Transverse colon (tissue), 4 donors: ENCODE measurements at regions not wholly inside any gene's neighbourhood (a gene's known extent, or its start where the extent isn't known, plus 50 kb on each side); places are given as distances from the start of the nearest gene placed in this dataset.

ENCODE experiments used
- DNase-seq: peaks from one replicate; pipeline ENCODE4 v3.0.0-alpha.2; 2019
- H3K27ac ChIP-seq, 4 donors: fragments of 200-600 bp; sonication (generic); 2 replicates each; pipeline ENCODE4 v1.5.1; 2016 to 2018; ENCODE audit warnings: inconsistent platforms in 4 of 4
- H3K27me3 ChIP-seq: fragments of 200-600 bp; sonication (generic); 2 replicates; pipeline ENCODE4 v1.5.1; 2017; ENCODE audit warnings: inconsistent platforms
- H3K36me3 ChIP-seq, 4 donors: fragments of 200-600 bp; sonication (generic); 2 replicates each; pipeline ENCODE4 v1.5.1; 2017 to 2019; ENCODE audit warnings: inconsistent platforms in 4 of 4
- H3K4me1 ChIP-seq, 4 donors: fragments of 200-600 bp; sonication (generic); 2 replicates each; pipeline ENCODE4 v1.5.1; 2017 to 2020; ENCODE audit warnings: inconsistent platforms in 4 of 4
- H3K4me3 ChIP-seq, 4 donors: fragments of 200-600 bp; sonication (generic); 1 replicate in 1 of 4; 2 replicates in 3 of 4; pipeline versions ENCODE4 v1.5.1 to v1.6.1; 2017 to 2019; ENCODE audit warnings: inconsistent platforms in 4 of 4
- H3K9me3 ChIP-seq, 2 donors: fragments of 200-600 bp; sonication (generic); 2 replicates each; pipeline ENCODE4 v1.5.1; 2017 to 2019; ENCODE audit warnings: inconsistent platforms in 2 of 2
- EP300 ChIP-seq: sonication (generic); formaldehyde crosslinking; IDR thresholded peaks from one replicate; pipeline ENCODE4 v1.6.1; 2017; ENCODE audit warnings: antibody characterized with exemption, low read depth
- POLR2A ChIP-seq: fragments of 450-650 bp; IDR thresholded peaks from one replicate; pipeline ENCODE4 v1.6.1; 2016; ENCODE audit warnings: antibody characterized with exemption, mild to moderate bottlenecking, moderate library complexity
- POLR2AphosphoS5 ChIP-seq, 3 donors: sonication (generic); formaldehyde crosslinking; IDR thresholded peaks; one replicate each; pipeline ENCODE4 v1.6.1; 2016; ENCODE audit warnings: antibody characterized with exemption in 3 of 3
- WGBS, 2 donors: methylation state at CpG; one replicate each; pipeline ENCODE4 v1.1.5; 2018; ENCODE audit warnings: low coverage in 1 of 2; 5-methylcytosine and 5-hydroxymethylcytosine counted together
- in situ Hi-C, 4 donors: fragments of 200-750 bp; cut with MboI; loops; one replicate each; pipeline versions ENCODE4 v1.15.0 to v1.15.1; 2017; ENCODE audit warnings: low sequenced_read_pairs in 3 of 4, low pct_ligation_motif_present in 1 of 4, low pct_unique_long_range_greater_than_20kb in 1 of 4
- intact Hi-C: fragments of 100-400 bp; cut with DNase I; formaldehyde crosslinking; loops from one replicate; pipeline ENCODE4 v1.15.1; 2023; ENCODE audit warnings: low total_unique reads
- TF ChIP-seq, protein P1 (sequence below), 5 experiments: fragments of 200-600 bp in 3 of 5; fragments of 450-650 bp in 2 of 5; sonication (generic) in 3 of 5; IDR thresholded peaks; 1 replicate in 2 of 5; 2 replicates in 3 of 5; pipeline ENCODE4 v1.5.1; 2016 to 2017; ENCODE audit warnings: antibody characterized with exemption in 5 of 5, inconsistent platforms in 3 of 5, mild to moderate bottlenecking in 2 of 5, moderate library complexity in 1 of 5

DNA sequence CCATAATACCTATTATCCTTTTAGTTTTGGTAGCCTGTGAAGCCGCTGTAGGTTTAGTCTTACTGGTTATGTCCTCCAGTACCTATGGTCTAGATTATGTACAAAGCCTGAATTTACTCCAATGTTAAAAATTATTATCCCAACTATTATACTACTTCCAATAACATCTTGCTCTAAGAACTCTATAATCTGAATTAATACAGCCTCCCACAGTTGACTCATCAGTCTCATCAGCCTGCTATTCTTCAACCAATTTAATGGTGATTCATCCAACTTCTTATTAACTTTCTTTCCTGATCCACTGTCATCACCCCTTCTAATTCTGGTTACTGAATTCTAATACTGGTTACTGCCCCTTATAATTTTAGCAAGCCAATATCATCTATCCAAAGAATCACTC is 370.3 kb upstream of the OPRM1 start:
- H3K36me3 ChIP-seq, result no peaks in the 10 kb centered on the region
- 60 to 98% methylated on average over 1 of the region's 1 CpG for WGBS, 2 donors
- intact Hi-C loops, result no loop called here

DNA sequence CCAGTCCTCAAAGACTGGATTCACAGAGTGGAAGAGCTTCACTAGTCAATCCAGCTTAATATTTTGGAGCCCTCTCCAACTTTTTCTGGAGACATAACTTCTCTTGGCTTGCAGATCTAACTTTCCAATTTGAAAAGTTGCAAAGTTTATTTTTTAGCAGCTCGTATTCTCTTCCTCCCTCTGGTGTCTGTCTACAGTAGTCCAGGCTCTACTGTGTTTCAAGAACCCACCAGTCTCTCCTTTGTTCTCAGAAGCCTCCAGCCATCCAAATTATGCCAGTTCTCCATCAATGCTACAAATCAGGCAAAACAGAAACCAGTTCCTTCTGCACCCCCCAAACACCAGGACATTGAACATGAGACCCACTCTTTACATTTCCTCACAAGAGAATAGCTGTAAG is 376.1 kb upstream of the OPRM1 start:
- in situ Hi-C loops (no loop called here), intact Hi-C loops (no loop called here)
- H3K4me3 ChIP-seq, result no peak overlapping the region
- H3K9me3 ChIP-seq, result no peaks in the 10 kb centered on the region
- DNase-seq, result no peak
- no peaks in the 10 kb centered on the region for H3K4me1 ChIP-seq
- 45 to 53% methylated on average over 1 of the region's 1 CpG for WGBS, 2 donors
- H3K27me3 ChIP-seq, result no peaks in the 10 kb centered on the region
- no peaks in the 10 kb centered on the region for H3K36me3 ChIP-seq
- H3K27ac ChIP-seq, result no peak overlapping the region
- TF ChIP-seq, protein P1, sequence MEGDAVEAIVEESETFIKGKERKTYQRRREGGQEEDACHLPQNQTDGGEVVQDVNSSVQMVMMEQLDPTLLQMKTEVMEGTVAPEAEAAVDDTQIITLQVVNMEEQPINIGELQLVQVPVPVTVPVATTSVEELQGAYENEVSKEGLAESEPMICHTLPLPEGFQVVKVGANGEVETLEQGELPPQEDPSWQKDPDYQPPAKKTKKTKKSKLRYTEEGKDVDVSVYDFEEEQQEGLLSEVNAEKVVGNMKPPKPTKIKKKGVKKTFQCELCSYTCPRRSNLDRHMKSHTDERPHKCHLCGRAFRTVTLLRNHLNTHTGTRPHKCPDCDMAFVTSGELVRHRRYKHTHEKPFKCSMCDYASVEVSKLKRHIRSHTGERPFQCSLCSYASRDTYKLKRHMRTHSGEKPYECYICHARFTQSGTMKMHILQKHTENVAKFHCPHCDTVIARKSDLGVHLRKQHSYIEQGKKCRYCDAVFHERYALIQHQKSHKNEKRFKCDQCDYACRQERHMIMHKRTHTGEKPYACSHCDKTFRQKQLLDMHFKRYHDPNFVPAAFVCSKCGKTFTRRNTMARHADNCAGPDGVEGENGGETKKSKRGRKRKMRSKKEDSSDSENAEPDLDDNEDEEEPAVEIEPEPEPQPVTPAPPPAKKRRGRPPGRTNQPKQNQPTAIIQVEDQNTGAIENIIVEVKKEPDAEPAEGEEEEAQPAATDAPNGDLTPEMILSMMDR (IDR thresholded peaks at IDR 0.05), result no peak
- no peak for TF ChIP-seq POLR2AphosphoS5 (IDR thresholded peaks at IDR 0.05)
- TF ChIP-seq EP300, result no peak
- no peak for TF ChIP-seq POLR2A

More for the DNA sequence above, 370.3 kb upstream of the OPRM1 start:
- Histone ChIP-seq H3K9me3 (no peaks in the 10 kb centered on the region), H3K4me3 (no peak overlapping the region), H3K27ac (no peak overlapping the region), H3K4me1 (no peaks in the 10 kb centered on the region), H3K27me3 (no peaks in the 10 kb centered on the region)
- no peak for DNase-seq
- in situ Hi-C loops, result no loop called here
- no peak for TF ChIP-seq EP300
- no peak for TF ChIP-seq POLR2AphosphoS5 (IDR thresholded peaks at IDR 0.05)
- no peak for TF ChIP-seq POLR2A
- TF ChIP-seq, protein P1 (IDR thresholded peaks at IDR 0.05), result no peak

DNA sequence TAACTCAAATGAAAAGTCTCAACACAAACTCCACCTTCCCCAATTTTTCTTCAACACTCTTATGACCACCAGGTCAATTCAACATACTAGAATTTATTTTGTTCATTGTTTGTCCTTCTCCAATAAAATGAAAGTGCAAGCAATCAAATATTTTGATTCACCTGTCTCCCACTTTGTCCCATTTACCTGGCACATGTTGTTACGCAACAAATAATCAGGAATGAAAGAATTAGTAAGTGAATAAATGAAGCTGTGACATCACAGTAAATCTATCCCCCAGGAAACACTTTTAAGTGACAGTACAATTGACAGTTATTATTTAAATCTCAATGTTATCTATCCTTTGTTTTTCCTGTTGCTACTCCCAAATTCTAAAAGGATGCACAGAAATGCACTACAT is 393.7 kb upstream of the OPRM1 start:
- intact Hi-C loops (no loop called here), in situ Hi-C loops (no loop called here)
- H3K4me1 ChIP-seq, result no peaks in the 10 kb centered on the region
- 82 to 88% methylated on average over 1 of the region's 1 CpG for WGBS, 2 donors
- no peak for DNase-seq
- H3K27ac ChIP-seq, result no peak overlapping the region
- TF ChIP-seq POLR2A, result no peak
- TF ChIP-seq, protein P1 (IDR thresholded peaks at IDR 0.05), result no peak
- no peak for TF ChIP-seq POLR2AphosphoS5 (IDR thresholded peaks at IDR 0.05)
- no peak for TF ChIP-seq EP300
- H3K4me3 ChIP-seq, result no peak overlapping the region
- no peaks in the 10 kb centered on the region for H3K9me3 ChIP-seq
- H3K36me3 ChIP-seq, result no peaks in the 10 kb centered on the region
- H3K27me3 ChIP-seq, result no peaks in the 10 kb centered on the region

DNA sequence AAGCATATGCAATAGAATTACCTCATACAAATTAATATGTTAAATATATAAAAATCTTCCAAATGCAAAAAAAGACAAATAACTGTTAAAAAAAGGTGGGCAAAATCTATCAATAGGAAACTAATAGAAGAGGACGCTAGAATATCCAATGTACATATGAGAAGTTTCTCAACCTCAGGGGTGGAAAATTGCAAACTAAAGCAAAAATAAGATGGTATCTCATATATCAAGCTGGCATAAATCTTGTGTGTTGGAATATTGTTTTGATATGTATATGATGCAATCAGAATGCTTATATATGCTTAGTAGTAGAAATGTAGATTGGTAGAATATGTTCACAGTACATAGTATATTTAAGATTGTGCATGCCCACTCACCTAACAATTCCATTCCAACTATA is 395.0 kb upstream of the OPRM1 start:
- in situ Hi-C loops, result no loop called here
- H3K4me3 ChIP-seq, result no peak overlapping the region
- TF ChIP-seq POLR2AphosphoS5 (IDR thresholded peaks at IDR 0.05), result no peak
- TF ChIP-seq, protein P1 (IDR thresholded peaks at IDR 0.05), result no peak
- TF ChIP-seq EP300, result no peak
- TF ChIP-seq POLR2A, result no peak

More for the DNA sequence above, 395.0 kb upstream of the OPRM1 start:
- Histone ChIP-seq H3K9me3 (no peaks in the 10 kb centered on the region), H3K27ac (no peak overlapping the region), H3K27me3 (no peaks in the 10 kb centered on the region), H3K4me1 (no peaks in the 10 kb centered on the region), H3K36me3 (no peaks in the 10 kb centered on the region)
- intact Hi-C loops, result no loop called here
- DNase-seq, result no peak
- WGBS, 2 donors, result 90 to 100% methylated on average over 1 of the region's 1 CpG
